Sigmoid colon (tissue), 4 donors: ENCODE measurements at regions not wholly inside any gene's neighbourhood (a gene's known extent, or its start where the extent isn't known, plus 50 kb on each side); places are given as distances from the start of the nearest gene placed in this dataset.

Experiments used
- EP300 ChIP-seq, 4 donors: sonication (generic); formaldehyde crosslinking; IDR thresholded peaks; one replicate each; pipeline ENCODE4 v1.6.1; 2017; ENCODE audit warnings: antibody characterized with exemption in 4 of 4
- TF ChIP-seq, protein P1 (sequence below), 4 experiments: fragments of 450-650 bp in 3 of 4; fragments of 200-600 bp in 1 of 4; IDR thresholded peaks; one replicate each; pipeline ENCODE4 v1.5.1; 2016 to 2019; ENCODE audit warnings: antibody characterized with exemption in 4 of 4, mild to moderate bottlenecking in 3 of 4, moderate library complexity in 2 of 4

DNA sequence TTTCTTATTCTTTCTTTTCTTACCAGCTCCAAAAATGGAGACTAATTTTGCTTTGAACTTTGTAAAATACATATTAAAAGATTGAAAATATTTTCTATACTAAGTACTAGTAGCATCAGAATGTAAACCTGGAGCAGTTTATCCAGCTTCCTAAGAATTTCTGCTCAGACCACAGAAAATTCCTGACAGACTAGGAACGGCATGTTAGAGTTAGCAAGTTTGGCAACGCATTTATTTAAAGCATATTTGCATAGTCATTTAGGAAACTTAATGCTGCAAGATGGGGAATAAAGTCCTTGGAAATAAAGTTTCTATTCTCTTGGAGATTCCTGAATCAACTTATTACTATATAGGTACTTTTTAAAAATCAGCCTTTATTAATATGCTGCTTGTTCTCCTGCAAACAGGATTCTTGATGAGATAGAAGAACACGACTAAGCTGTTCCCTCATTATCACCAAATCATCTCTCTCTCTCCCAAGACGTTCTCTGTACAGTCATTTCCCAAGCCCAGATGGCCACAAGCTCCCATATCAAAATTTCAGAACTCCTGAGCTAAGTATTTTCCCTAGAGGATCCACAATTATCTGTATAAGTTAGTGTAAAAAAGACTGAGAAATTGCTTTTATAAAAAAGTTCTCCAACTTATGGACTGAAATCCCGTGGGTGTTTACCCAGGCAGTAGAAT is 305.8 kb upstream of the NEBL start:
- TF ChIP-seq, protein P1, sequence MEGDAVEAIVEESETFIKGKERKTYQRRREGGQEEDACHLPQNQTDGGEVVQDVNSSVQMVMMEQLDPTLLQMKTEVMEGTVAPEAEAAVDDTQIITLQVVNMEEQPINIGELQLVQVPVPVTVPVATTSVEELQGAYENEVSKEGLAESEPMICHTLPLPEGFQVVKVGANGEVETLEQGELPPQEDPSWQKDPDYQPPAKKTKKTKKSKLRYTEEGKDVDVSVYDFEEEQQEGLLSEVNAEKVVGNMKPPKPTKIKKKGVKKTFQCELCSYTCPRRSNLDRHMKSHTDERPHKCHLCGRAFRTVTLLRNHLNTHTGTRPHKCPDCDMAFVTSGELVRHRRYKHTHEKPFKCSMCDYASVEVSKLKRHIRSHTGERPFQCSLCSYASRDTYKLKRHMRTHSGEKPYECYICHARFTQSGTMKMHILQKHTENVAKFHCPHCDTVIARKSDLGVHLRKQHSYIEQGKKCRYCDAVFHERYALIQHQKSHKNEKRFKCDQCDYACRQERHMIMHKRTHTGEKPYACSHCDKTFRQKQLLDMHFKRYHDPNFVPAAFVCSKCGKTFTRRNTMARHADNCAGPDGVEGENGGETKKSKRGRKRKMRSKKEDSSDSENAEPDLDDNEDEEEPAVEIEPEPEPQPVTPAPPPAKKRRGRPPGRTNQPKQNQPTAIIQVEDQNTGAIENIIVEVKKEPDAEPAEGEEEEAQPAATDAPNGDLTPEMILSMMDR (IDR thresholded peaks at IDR 0.05), result no peak
- no peak for TF ChIP-seq EP300 (IDR thresholded peaks at IDR 0.05)
